ENCODE measurements at regions not wholly inside any gene's neighbourhood (a gene's known extent, or its start where the extent isn't known, plus 50 kb on each side); places are given as distances from the start of the nearest gene placed in this dataset.

- Histone ChIP-seq H3K9me3 (no peaks in the 10 kb centered on the region), H3K36me3 (ENCODE audit: insufficient read depth in 1 of 2, low read depth in 1 of 2) (no peaks in the 10 kb centered on the region), H3K27ac (no peak overlapping the region), H3K4me1 (no peaks in the 10 kb centered on the region), H3K4me3 (no peak overlapping the region), H3K27me3 (ENCODE audit: insufficient read depth in 3 of 3, low read length in 2 of 3) (peaks cover 0 to 7% (median 2%) of the 10 kb centered on the region in 3 donors)
- no peak for DNase-seq
- ATAC-seq: no peak
- intact Hi-C loops (cut with DNase I): no loop called here
- no peak for TF ChIP-seq CTCF (IDR thresholded peaks at IDR 0.05)
Observed at GRCh38 chr10:52451817-52452216, 137.7 kb downstream of the DKK1 start.

GRCh38 chr10:52452600-52453493, 138.8 kb downstream of the DKK1 start:
- intact Hi-C loops (cut with DNase I): no loop called here
- DNase-seq (no peak), ATAC-seq (no peak)
- Histone ChIP-seq H3K9me3 (no peaks in the 10 kb centered on the region), H3K4me3 (no peak overlapping the region), H3K27me3 (ENCODE audit: insufficient read depth in 3 of 3, low read length in 2 of 3) (peaks cover 0 to 7% (median 2%) of the 10 kb centered on the region in 3 donors), H3K4me1 (no peaks in the 10 kb centered on the region), H3K27ac (no peak overlapping the region), H3K36me3 (ENCODE audit: insufficient read depth in 1 of 2, low read depth in 1 of 2) (no peaks in the 10 kb centered on the region)
- WGBS, 3 donors: 54 to 58% (median 57%) methylated on average over 12 of the region's 12 CpGs
- no peak for TF ChIP-seq CTCF (IDR thresholded peaks at IDR 0.05)

GRCh38 chr10:52453501-52453900, 139.4 kb downstream of the DKK1 start:
- Histone ChIP-seq H3K9me3 (no peaks in the 10 kb centered on the region), H3K27me3 (ENCODE audit: insufficient read depth in 3 of 3, low read length in 2 of 3) (peaks cover 0 to 7% (median 2%) of the 10 kb centered on the region in 3 donors), H3K4me3 (no peak overlapping the region), H3K36me3 (ENCODE audit: insufficient read depth in 1 of 2, low read depth in 1 of 2) (no peaks in the 10 kb centered on the region), H3K4me1 (no peaks in the 10 kb centered on the region), H3K27ac (no peak overlapping the region)
- intact Hi-C loops (cut with DNase I): no loop called here
- DNase-seq (no peak), ATAC-seq (no peak)
- WGBS, 3 donors: 95 to 100% (median 97%) methylated on average over 1 of the region's 1 CpG
- no peak for TF ChIP-seq CTCF (IDR thresholded peaks at IDR 0.05)

- Histone ChIP-seq H3K4me1 (no peaks in the 10 kb centered on the region), H3K27me3 (ENCODE audit: insufficient read depth in 3 of 3, low read length in 2 of 3) (peaks cover 0 to 7% (median 2%) of the 10 kb centered on the region in 3 donors), H3K9me3 (no peaks in the 10 kb centered on the region), H3K4me3 (no peak overlapping the region), H3K36me3 (ENCODE audit: insufficient read depth in 1 of 2, low read depth in 1 of 2) (no peaks in the 10 kb centered on the region), H3K27ac (no peak overlapping the region)
- 72 to 83% (median 79%) methylated on average over 3 of the region's 3 CpGs for WGBS, 3 donors
- intact Hi-C loops (cut with DNase I): no loop called here
- no peak for TF ChIP-seq CTCF (IDR thresholded peaks at IDR 0.05)
- ATAC-seq: no peak
- no peak for DNase-seq
Observed at GRCh38 chr10:52454491-52454890, 140.4 kb downstream of the DKK1 start.
